Left ventricle myocardium inferior (tissue), 1 donor: ENCODE measurements at regions not wholly inside any gene's neighbourhood (a gene's known extent, or its start where the extent isn't known, plus 50 kb on each side); places are given as distances from the start of the nearest gene placed in this dataset.

ENCODE experiments used
- DNase-seq: peaks from one replicate; pipeline ENCODE4 v3.0.0-alpha.2; 2020
- H3K27ac ChIP-seq: fragments of 200-600 bp; replicated peaks from 2 replicates; pipeline ENCODE4 v1.8.0; 2021
- H3K27me3 ChIP-seq: fragments of 200-600 bp; 2 replicates; pipeline ENCODE4 v1.8.0; 2021; ENCODE audit warnings: low read depth
- H3K36me3 ChIP-seq: fragments of 200-600 bp; 2 replicates; pipeline ENCODE4 v1.8.0; 2021
- H3K4me1 ChIP-seq: fragments of 200-600 bp; 2 replicates; pipeline ENCODE4 v1.8.0; 2021
- H3K4me3 ChIP-seq: fragments of 200-600 bp; 2 replicates; pipeline ENCODE4 v1.8.0; 2021; ENCODE audit warnings: mild to moderate bottlenecking, moderate library complexity
- H3K9me3 ChIP-seq: fragments of 200-600 bp; replicated peaks from 2 replicates; pipeline ENCODE4 v1.8.0; 2021
- intact Hi-C: fragments of 100-400 bp; cut with micrococcal nuclease; formaldehyde crosslinking; loops from one replicate; pipeline ENCODE4 v1.11.0; 2022
- TF ChIP-seq, protein P1 (sequence below): fragments of 200-600 bp; IDR thresholded peaks from 2 replicates; pipeline ENCODE4 v1.8.0; 2021; ENCODE audit warnings: antibody characterized with exemption, mild to moderate bottlenecking, borderline replicate concordance
- donor health status: DM: no; HTN: yes; CAD: no; lungs with severe emphysema.

GRCh38 chr4:34202154-34202553, 2042.2 kb downstream of the ARAP2 start:
- Histone ChIP-seq H3K27me3 (no peaks in the 10 kb centered on the region), H3K27ac (no peak overlapping the region), H3K9me3 (peaks cover 7% of the 10 kb centered on the region), H3K4me3 (no peak overlapping the region), H3K36me3 (no peaks in the 10 kb centered on the region), H3K4me1 (no peaks in the 10 kb centered on the region)
- TF ChIP-seq, protein P1, sequence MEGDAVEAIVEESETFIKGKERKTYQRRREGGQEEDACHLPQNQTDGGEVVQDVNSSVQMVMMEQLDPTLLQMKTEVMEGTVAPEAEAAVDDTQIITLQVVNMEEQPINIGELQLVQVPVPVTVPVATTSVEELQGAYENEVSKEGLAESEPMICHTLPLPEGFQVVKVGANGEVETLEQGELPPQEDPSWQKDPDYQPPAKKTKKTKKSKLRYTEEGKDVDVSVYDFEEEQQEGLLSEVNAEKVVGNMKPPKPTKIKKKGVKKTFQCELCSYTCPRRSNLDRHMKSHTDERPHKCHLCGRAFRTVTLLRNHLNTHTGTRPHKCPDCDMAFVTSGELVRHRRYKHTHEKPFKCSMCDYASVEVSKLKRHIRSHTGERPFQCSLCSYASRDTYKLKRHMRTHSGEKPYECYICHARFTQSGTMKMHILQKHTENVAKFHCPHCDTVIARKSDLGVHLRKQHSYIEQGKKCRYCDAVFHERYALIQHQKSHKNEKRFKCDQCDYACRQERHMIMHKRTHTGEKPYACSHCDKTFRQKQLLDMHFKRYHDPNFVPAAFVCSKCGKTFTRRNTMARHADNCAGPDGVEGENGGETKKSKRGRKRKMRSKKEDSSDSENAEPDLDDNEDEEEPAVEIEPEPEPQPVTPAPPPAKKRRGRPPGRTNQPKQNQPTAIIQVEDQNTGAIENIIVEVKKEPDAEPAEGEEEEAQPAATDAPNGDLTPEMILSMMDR = no peak
- DNase-seq = no peak
- intact Hi-C loops = no loop called here

DNA sequence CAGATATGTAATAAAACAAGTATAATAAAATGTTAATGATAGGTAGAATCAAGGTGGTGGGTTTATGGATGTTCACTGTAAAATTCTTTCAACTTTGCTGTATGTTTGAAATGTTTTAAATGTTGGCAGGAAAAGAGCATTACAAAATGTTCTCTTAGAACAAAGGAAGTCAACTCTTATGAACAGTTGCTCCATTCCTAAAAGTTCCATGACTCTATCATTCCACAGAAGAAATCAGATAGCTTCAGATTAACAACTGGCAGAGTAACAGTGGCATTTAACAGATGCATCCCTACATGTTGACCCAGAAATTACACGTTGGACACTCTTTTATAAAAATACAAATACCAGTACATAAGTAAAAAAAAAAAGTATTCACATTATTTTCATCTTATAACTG, 2023.7 kb downstream of the ARAP2 start:
- H3K36me3 ChIP-seq = no peaks in the 10 kb centered on the region
- H3K4me1 ChIP-seq = no peaks in the 10 kb centered on the region
- no peak overlapping the region for H3K27ac ChIP-seq
- intact Hi-C loops = no loop called here
- no peak for DNase-seq
- TF ChIP-seq, protein P1 = no peak
- no peak overlapping the region for H3K4me3 ChIP-seq
- peaks cover 10% of the 10 kb centered on the region for H3K9me3 ChIP-seq
- no peaks in the 10 kb centered on the region for H3K27me3 ChIP-seq

- no peak for DNase-seq
- TF ChIP-seq, protein P1 = no peak
- intact Hi-C loops = no loop called here
- no peaks in the 10 kb centered on the region for H3K4me1 ChIP-seq
- H3K27ac ChIP-seq = no peak overlapping the region
- no peak overlapping the region for H3K4me3 ChIP-seq
- no peaks in the 10 kb centered on the region for H3K27me3 ChIP-seq
- H3K36me3 ChIP-seq = no peaks in the 10 kb centered on the region
- peaks cover 18% of the 10 kb centered on the region for H3K9me3 ChIP-seq
Observed at GRCh38 chr4:34221986-34222385, 2022.3 kb downstream of the ARAP2 start.

- H3K4me3 ChIP-seq = no peak overlapping the region
- H3K27me3 ChIP-seq = no peaks in the 10 kb centered on the region
- intact Hi-C loops = no loop called here
- no peak overlapping the region for H3K27ac ChIP-seq
- H3K9me3 ChIP-seq = peaks cover 30% of the 10 kb centered on the region
- H3K36me3 ChIP-seq = no peaks in the 10 kb centered on the region
- DNase-seq = no peak
- no peaks in the 10 kb centered on the region for H3K4me1 ChIP-seq
- TF ChIP-seq, protein P1 = no peak
Observed at GRCh38 chr4:34236118-34236517, 2008.2 kb downstream of the ARAP2 start.

- no peaks in the 10 kb centered on the region for H3K4me1 ChIP-seq
- H3K9me3 ChIP-seq = peaks cover 28% of the 10 kb centered on the region
- DNase-seq = no peak
- H3K4me3 ChIP-seq = no peak overlapping the region
- H3K27ac ChIP-seq = no peak overlapping the region
- TF ChIP-seq, protein P1 = no peak
- H3K27me3 ChIP-seq = no peaks in the 10 kb centered on the region
- intact Hi-C loops = no loop called here
- H3K36me3 ChIP-seq = no peaks in the 10 kb centered on the region
Observed at GRCh38 chr4:34245276-34245675, 1999.0 kb downstream of the ARAP2 start.

GRCh38 chr4:34250562-34250961, 1993.8 kb downstream of the ARAP2 start:
- Histone ChIP-seq H3K9me3 (peaks cover 28% of the 10 kb centered on the region), H3K4me1 (no peaks in the 10 kb centered on the region), H3K36me3 (no peaks in the 10 kb centered on the region), H3K27ac (no peak overlapping the region), H3K4me3 (no peak overlapping the region), H3K27me3 (no peaks in the 10 kb centered on the region)
- TF ChIP-seq, protein P1 = no peak
- intact Hi-C loops = no loop called here
- no peak for DNase-seq
